ENCODE measurements at regions not wholly inside any gene's neighbourhood (a gene's known extent, or its start where the extent isn't known, plus 50 kb on each side); places are given as distances from the start of the nearest gene placed in this dataset.
A peak's percentile ranks its signal among the peaks of the same experiment; 100 is the strongest.
"Not testable (repeated sequence)": the region's sequence is repeated elsewhere in the genome, so short reads cannot be mapped to it uniquely, and the experiment has no call there.

- no peak for TF ChIP-seq CTCF (IDR thresholded peaks at IDR 0.05; ENCODE audit: insufficient read depth, low read length)
- H3K4me3 ChIP-seq (ENCODE audit: low read depth, low read length): no peak overlapping the region
- no peak for DNase-seq (ENCODE audit: low read depth)
These were observed 870.6 kb downstream of the TMEM121 start for GRCh38 chr14:106396999-106397398.

GRCh38 chr14:106398931-106399331 lies 872.5 kb downstream of the TMEM121 start:
- DNase-seq (ENCODE audit: low read depth): not testable (repeated sequence)

GRCh38 chr14:106401316-106401715 lies 874.9 kb downstream of the TMEM121 start:
- DNase-seq (ENCODE audit: low read depth); H3K4me3 ChIP-seq (ENCODE audit: low read depth, low read length): not testable (repeated sequence)

More at GRCh38 chr14:106398931-106399331, 872.5 kb downstream of the TMEM121 start:
- not testable (repeated sequence) for H3K4me3 ChIP-seq (ENCODE audit: low read depth, low read length)

GRCh38 chr14:106410229-106410628 lies 883.8 kb downstream of the TMEM121 start:
- not testable (repeated sequence) for H3K4me3 ChIP-seq (ENCODE audit: low read depth, low read length); DNase-seq (ENCODE audit: low read depth)

GRCh38 chr14:106414464-106414863 lies 888.1 kb downstream of the TMEM121 start:
- DNase-seq (ENCODE audit: low read depth): no peak

GRCh38 chr14:106417224-106418049 lies 891.1 kb downstream of the TMEM121 start:
- no peak overlapping the region for H3K4me3 ChIP-seq (ENCODE audit: low read depth, low read length)
- TF ChIP-seq CTCF (IDR thresholded peaks at IDR 0.05; ENCODE audit: insufficient read depth, low read length): no peak
- DNase-seq (ENCODE audit: low read depth): no peak

More at GRCh38 chr14:106414464-106414863, 888.1 kb downstream of the TMEM121 start:
- no peak overlapping the region for H3K4me3 ChIP-seq (ENCODE audit: low read depth, low read length)
- TF ChIP-seq CTCF (IDR thresholded peaks at IDR 0.05; ENCODE audit: insufficient read depth, low read length): no peak

GRCh38 chr14:106419376-106419965 lies 893.1 kb downstream of the TMEM121 start:
- no peak for DNase-seq (ENCODE audit: low read depth)
- no peak overlapping the region for H3K4me3 ChIP-seq (ENCODE audit: low read depth, low read length)
- no peak for TF ChIP-seq CTCF (IDR thresholded peaks at IDR 0.05; ENCODE audit: insufficient read depth, low read length)

- TF ChIP-seq CTCF (IDR thresholded peaks at IDR 0.05; ENCODE audit: insufficient read depth, low read length): peak; percentile 11
- H3K4me3 ChIP-seq (ENCODE audit: low read depth, low read length); DNase-seq (ENCODE audit: low read depth): not testable (repeated sequence)
These were observed 895.1 kb downstream of the TMEM121 start for GRCh38 chr14:106421431-106422033.
